Sciatic nerve (tissue), 2 donors: ENCODE measurements at regions not wholly inside any gene's neighbourhood (a gene's known extent, or its start where the extent isn't known, plus 50 kb on each side); places are given as distances from the start of the nearest gene placed in this dataset.
A peak's percentile ranks its signal among the peaks of the same experiment; 100 is the strongest.

ENCODE experiments used
- ATAC-seq: fragments of 200-7000 bp; cut with Tn5 transposase; one replicate; pipeline ENCODE4 v1.9.1; 2020; ENCODE audit warnings: mild to moderate bottlenecking, moderate library complexity
- DNase-seq: peaks from one replicate; pipeline ENCODE4 v3.0.0-alpha.2; 2020; ENCODE audit warnings: low spot score
- intact Hi-C: fragments of 100-400 bp; cut with DNase I; formaldehyde crosslinking; loops from one replicate; pipeline ENCODE4 v1.14.2; 2022
- donor health status: DM: no; HTN: no; CAD: no.
- donor health status: DM: no; HTN: no; CAD: no.

DNA sequence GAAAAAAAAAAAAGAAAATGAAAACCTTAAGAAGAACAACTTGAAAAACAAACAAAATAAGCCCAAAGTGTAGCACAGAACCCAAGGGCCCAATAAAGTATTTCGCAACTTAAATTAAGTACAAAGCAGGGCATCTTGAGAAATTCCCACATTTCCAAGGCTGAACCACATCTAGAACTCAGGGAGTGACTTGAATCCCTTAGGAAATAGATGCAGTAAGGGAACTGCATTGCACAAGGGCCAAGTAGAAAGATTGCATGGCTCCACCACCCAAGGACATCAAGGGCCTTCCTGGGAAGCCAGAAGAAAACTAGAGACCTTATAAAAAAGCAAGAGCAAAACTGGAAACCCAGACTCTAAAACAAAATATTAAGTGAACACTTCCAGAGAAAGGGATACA lies 352.7 kb downstream of the CXCL12 start:
- DNase-seq, result no peak
- peak; percentile 89 for ATAC-seq
- intact Hi-C loops, result no loop called here

- peak; percentile 43 for ATAC-seq
- no peak for DNase-seq
- intact Hi-C loops, result no loop called here
Observed at GRCh38 chr10:44030738-44031137, 354.2 kb downstream of the CXCL12 start.

- ATAC-seq, result no peak
- DNase-seq, result no peak
- intact Hi-C loops, result no loop called here
Observed at GRCh38 chr10:44030132-44030531, 354.8 kb downstream of the CXCL12 start.

DNA sequence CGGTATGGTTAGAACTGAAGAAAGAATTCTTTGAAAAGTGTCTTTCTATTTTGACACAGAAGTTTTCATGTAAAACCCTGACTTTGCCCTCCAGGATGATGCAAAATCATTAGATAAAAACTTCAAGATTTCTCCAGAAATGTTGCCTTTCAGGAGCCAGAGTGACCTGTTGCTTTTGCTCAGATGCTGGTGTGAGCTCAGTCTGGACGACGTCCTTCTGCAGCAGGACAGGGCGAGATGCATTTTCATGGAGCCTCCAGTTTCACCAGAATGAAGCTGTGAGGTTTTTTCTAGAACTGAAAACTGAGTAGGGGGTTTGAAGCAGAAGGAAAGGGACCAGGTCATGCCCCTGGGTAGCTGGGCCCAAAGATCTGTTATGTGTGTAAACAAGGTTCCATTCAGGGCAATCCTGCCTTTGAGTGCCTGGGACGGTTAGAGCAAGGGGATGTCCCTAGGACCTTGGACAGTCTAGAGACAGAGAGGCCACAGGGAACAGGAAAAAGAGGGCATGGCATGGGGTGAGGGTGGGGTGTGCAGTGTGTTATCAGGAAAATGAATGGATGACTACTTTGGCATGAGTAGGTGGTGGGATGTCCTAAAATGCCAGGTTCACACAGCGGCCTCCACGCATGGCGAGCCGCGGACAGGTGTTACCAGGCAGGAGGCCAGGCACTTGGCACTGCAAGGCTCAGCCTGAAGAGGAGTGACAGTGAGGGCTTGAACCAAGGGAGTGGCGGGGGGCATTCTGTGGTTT lies 356.3 kb downstream of the CXCL12 start:
- no peak for DNase-seq
- ATAC-seq, result no peak
- intact Hi-C loops, result no loop called here

- DNase-seq (no peak), ATAC-seq (no peak)
Observed at GRCh38 chr10:44024356-44025116, 360.4 kb downstream of the CXCL12 start.

GRCh38 chr10:44023517-44023916 lies 361.4 kb downstream of the CXCL12 start:
- no peak for DNase-seq
- intact Hi-C loops, result no loop called here
- ATAC-seq, result no peak

More at GRCh38 chr10:44024356-44025116, 360.4 kb downstream of the CXCL12 start:
- intact Hi-C loops, result no loop called here

DNA sequence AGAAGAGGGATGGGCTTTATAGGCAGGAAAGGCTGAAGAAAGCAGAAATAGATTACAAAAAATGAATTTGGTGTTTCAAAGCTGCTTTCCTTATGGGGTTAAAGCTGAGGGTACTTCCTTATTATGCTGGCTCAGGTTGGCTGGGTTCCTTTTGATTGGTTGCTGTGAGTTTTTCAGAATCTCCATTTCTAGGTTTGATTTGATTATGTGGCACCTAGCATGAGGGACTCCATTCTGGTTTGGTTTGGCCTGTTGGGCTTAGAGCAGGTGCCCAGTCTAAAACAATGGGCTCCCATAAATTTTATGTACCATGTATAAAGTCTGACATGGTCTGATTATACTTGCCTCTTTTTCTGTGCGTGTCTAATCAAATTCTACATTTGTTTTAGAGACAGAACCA lies 362.7 kb downstream of the CXCL12 start:
- DNase-seq (no peak), ATAC-seq (no peak)
- intact Hi-C loops, result no loop called here

GRCh38 chr10:44020322-44021111 lies 364.4 kb downstream of the CXCL12 start:
- intact Hi-C loops, result no loop called here
- ATAC-seq, result peak; percentile 72

GRCh38 chr10:44017483-44018145 lies 367.3 kb downstream of the CXCL12 start:
- ATAC-seq, result peak; percentile 40
- intact Hi-C loops, result no loop called here
- no peak for DNase-seq

More at GRCh38 chr10:44020322-44021111, 364.4 kb downstream of the CXCL12 start:
- no peak for DNase-seq

- DNase-seq, result no peak
- ATAC-seq, result peak; percentile 79
- intact Hi-C loops, result no loop called here
Observed at GRCh38 chr10:44016589-44017482, 368.1 kb downstream of the CXCL12 start.

- no peak for ATAC-seq
- intact Hi-C loops, result no loop called here
- DNase-seq, result no peak
Observed at GRCh38 chr10:44015702-44016500, 367.2 kb upstream of the ZNF32 start.

DNA sequence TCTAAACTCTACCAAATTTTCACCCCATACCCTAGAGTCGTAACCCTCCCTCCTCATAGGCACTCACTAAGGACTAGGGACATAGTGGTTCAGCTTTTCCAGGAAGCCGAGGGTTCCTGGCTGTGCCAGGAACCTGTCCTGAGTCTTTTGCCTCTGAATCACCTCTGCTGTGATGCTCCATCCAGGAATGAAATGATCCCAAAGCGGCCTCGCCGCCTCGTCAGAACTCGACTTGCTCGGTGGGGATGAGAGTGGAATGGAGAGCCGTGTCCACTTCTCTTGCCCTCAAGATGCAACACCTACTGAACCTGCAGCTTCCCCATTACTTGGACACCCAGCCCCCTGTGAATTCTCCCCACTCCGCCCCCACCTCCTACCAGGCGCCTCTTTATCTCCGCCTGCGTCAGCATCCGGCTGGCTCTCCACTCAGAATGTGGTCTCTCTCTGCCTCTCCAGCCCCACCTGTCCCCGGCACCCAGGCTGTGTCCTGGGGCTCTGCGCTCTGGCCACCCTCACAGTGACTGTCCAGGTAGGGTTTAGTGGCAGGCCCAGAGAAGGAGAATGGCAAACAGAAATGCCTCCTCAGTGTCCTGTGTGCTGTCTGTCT lies 366.1 kb upstream of the ZNF32 start:
- ATAC-seq (no peak), DNase-seq (no peak)
- intact Hi-C loops, result no loop called here

DNA sequence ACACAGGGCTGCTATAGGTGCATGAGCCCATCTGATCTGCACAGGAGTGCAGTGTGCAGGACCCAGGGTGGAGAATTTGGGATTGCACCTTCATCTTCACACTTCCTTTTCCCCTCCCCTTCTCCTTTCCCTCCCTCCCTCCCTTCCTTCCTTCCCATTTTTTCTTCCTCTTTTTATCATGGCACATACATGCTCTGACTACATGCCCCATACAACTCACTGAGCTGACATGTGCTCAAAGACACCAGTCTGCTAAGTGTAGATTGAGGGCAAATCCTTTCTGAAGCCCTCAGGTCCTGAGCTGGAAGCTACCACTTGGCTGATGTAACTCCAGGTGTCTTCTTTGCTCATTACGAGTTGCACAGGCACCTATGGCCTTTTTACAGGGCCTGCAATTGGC lies 365.3 kb upstream of the ZNF32 start:
- ATAC-seq (no peak), DNase-seq (no peak)
- intact Hi-C loops, result no loop called here

- intact Hi-C loops, result no loop called here
- no peak for ATAC-seq
- no peak for DNase-seq
Observed at GRCh38 chr10:44012921-44013320, 364.2 kb upstream of the ZNF32 start.

DNA sequence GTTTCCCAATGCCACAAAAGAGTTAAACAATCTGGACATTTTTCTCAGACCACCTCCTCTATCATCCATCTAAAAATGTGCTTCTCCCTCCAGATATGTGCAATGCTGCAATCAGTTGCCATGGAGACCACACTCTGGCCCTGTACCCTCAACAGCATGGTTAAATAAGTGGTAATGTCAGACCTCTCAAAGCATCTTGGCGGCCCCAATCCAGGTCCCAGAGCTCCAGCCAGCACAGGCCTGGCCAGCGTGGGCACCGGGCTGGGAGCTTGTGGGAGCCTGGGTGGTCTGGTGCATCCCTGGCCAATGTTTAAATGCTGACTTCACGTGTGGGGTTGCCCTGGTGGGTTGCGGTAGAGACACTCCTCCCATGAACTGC lies 362.9 kb upstream of the ZNF32 start:
- intact Hi-C loops, result no loop called here
- DNase-seq (no peak), ATAC-seq (no peak)

DNA sequence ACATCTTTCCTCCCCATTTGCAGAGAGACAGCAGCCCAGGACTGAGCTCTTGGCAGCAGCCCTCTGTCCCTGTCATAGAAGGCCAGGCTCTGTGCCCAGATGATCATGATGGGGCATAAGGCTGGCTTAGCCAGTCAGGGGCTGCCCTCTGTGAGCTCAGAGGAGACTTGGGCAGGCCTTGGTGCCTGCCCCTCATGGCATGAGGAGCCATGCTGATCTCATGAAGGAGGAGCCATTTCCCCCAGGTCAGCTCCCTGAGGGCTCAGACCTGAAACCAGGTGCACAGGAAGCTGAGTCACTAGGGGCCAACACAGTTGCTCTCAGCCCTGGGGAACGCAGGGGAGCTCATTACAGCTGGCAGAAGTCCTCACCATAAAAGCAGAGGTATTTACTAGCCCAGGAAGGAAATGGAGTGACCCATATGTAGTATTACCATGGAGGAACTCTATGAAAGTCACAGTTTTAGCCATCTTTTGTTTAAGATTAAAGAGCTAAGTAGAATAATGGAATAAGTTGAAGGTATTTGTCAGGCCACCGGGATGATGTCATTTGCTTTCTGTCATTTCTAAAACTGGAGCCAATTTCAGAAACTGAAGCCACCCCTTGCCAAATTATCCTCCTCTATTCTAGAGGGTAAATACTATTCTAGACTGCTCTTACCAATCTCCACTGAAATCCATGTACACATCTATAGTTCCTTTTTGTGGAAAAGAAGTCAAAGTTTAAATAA lies 362.4 kb upstream of the ZNF32 start:
- DNase-seq (no peak), ATAC-seq (no peak)
- intact Hi-C loops, result no loop called here
